HG03521 (cell line): ENCODE measurements at regions not wholly inside any gene's neighbourhood (a gene's known extent, or its start where the extent isn't known, plus 50 kb on each side); places are given as distances from the start of the nearest gene placed in this dataset.

ENCODE experiments used
- ATAC-seq: cut with Tn5 transposase; IDR thresholded peaks from one replicate; pipeline ENCODE4 v1.9.1; 2021; ENCODE audit warnings: mild to moderate bottlenecking, moderate library complexity; ENCODE audit not compliant: unreplicated experiment

GRCh38 chr6:169959136-169960002 lies 207.9 kb downstream of the ERMARD start:
- peak; percentile 80 for ATAC-seq

- ATAC-seq, result no peak
Measured at GRCh38 chr6:169958510-169958909, 207.1 kb downstream of the ERMARD start.

GRCh38 chr6:169957351-169957963 lies 206.0 kb downstream of the ERMARD start:
- no peak for ATAC-seq

GRCh38 chr6:169956580-169956979 lies 205.2 kb downstream of the ERMARD start:
- ATAC-seq, result no peak

- ATAC-seq, result no peak
Measured at GRCh38 chr6:169955731-169956437, 204.5 kb downstream of the ERMARD start.

- ATAC-seq, result no peak
Measured at GRCh38 chr6:169954977-169955376, 203.6 kb downstream of the ERMARD start.

GRCh38 chr6:169953686-169954085 lies 202.3 kb downstream of the ERMARD start:
- ATAC-seq, result no peak

GRCh38 chr6:169950558-169950957 lies 199.1 kb downstream of the ERMARD start:
- no peak for ATAC-seq

- no peak for ATAC-seq
Measured at GRCh38 chr6:169949511-169950097, 198.2 kb downstream of the ERMARD start.

- no peak for ATAC-seq
Measured at GRCh38 chr6:169946971-169947370, 195.5 kb downstream of the ERMARD start.

- ATAC-seq, result no peak
Measured at GRCh38 chr6:169945117-169945516, 193.7 kb downstream of the ERMARD start.

- ATAC-seq, result no peak
Measured at GRCh38 chr6:169944415-169944814, 193.0 kb downstream of the ERMARD start.

- no peak for ATAC-seq
Measured at GRCh38 chr6:169944061-169944337, 192.6 kb downstream of the ERMARD start.

GRCh38 chr6:169943241-169944060 lies 192.0 kb downstream of the ERMARD start:
- ATAC-seq, result no peak

- ATAC-seq, result no peak
Measured at GRCh38 chr6:169942173-169942572, 190.8 kb downstream of the ERMARD start.

GRCh38 chr6:169940481-169941271 lies 189.3 kb downstream of the ERMARD start:
- ATAC-seq, result no peak

GRCh38 chr6:169939554-169940164 lies 188.2 kb downstream of the ERMARD start:
- ATAC-seq, result no peak

- no peak for ATAC-seq
Measured at GRCh38 chr6:169938731-169939130, 187.3 kb downstream of the ERMARD start.

GRCh38 chr6:169938262-169938701 lies 186.9 kb downstream of the ERMARD start:
- ATAC-seq, result no peak
